ENCODE measurements at regions not wholly inside any gene's neighbourhood (a gene's known extent, or its start where the extent isn't known, plus 50 kb on each side); places are given as distances from the start of the nearest gene placed in this dataset.

GRCh38 chr18:10152475-10152874 is 238.7 kb downstream of the VAPA start:
- Histone ChIP-seq H3K9me3 (ENCODE audit: insufficient read depth, low read depth) (0 out of 2 replicates have a peak, but pooled peaks cover 6% of the 10 kb centered on the region), H4K20me1 (ENCODE audit: insufficient read depth) (no peaks in the 10 kb centered on the region), H3K4me1 (replicated peaks; ENCODE audit: insufficient read depth) (no peaks in the 10 kb centered on the region), H3K36me3 (ENCODE audit: low read depth) (no peaks in the 10 kb centered on the region), H2AFZ (no peak overlapping the region), H3K79me2 (ENCODE audit: low read depth) (no peaks in the 10 kb centered on the region), H3K4me2 (no peak overlapping the region), H3K27ac (no peak overlapping the region), H3K27me3 (ENCODE audit: insufficient read depth, low read depth) (no peaks in the 10 kb centered on the region), H3F3A (ENCODE audit: insufficient read depth, low read depth) (no peaks in the 10 kb centered on the region), H3K9me2 (ENCODE audit: insufficient read depth) (no peaks in the 10 kb centered on the region), H3K4me3 (no peak overlapping the region)
- POLR2A ChIA-PET (ENCODE audit: unreplicated experiment) = no interaction called here
- intact Hi-C loops (cut with micrococcal nuclease; ENCODE audit: unreplicated experiment) = no loop called here
- BruUV-seq (replicated peaks) = no TSS peak
- CTCF ChIA-PET = no interaction called here
- DNase-seq = no peak
- TF ChIP-seq EZH2 (IDR thresholded peaks at IDR 0.05; ENCODE audit: low read depth) = no peak

GRCh38 chr18:10153924-10154752 is 240.3 kb downstream of the VAPA start:
- BruUV-seq (replicated peaks) = no TSS peak
- ChIA-PET POLR2A (ENCODE audit: unreplicated experiment) (no interaction called here), CTCF (no interaction called here)
- TF ChIP-seq EZH2 (IDR thresholded peaks at IDR 0.05; ENCODE audit: low read depth) (no peak), CTCF (conservative IDR thresholded peaks at IDR 0.05) (no peak)
- Histone ChIP-seq H2AFZ (no peak overlapping the region), H3K4me3 (no peak overlapping the region), H3K9me2 (ENCODE audit: insufficient read depth) (no peaks in the 10 kb centered on the region), H3K4me2 (no peak overlapping the region), H3K4me1 (replicated peaks; ENCODE audit: insufficient read depth) (no peaks in the 10 kb centered on the region), H3F3A (ENCODE audit: insufficient read depth, low read depth) (no peaks in the 10 kb centered on the region), H3K36me3 (ENCODE audit: low read depth) (no peaks in the 10 kb centered on the region), H3K79me2 (ENCODE audit: low read depth) (no peaks in the 10 kb centered on the region), H3K27me3 (ENCODE audit: insufficient read depth, low read depth) (no peaks in the 10 kb centered on the region), H3K27ac (no peak overlapping the region), H3K9me3 (ENCODE audit: insufficient read depth, low read depth) (0 out of 2 replicates have a peak, but pooled peaks cover 6% of the 10 kb centered on the region), H4K20me1 (ENCODE audit: insufficient read depth) (no peaks in the 10 kb centered on the region)
- DNase-seq = no peak
- intact Hi-C loops (cut with micrococcal nuclease; ENCODE audit: unreplicated experiment) = no loop called here

GRCh38 chr18:10157706-10158105 is 243.9 kb downstream of the VAPA start:
- no peaks in the 10 kb centered on the region for H3F3A ChIP-seq (ENCODE audit: insufficient read depth, low read depth)
- H4K20me1 ChIP-seq (ENCODE audit: insufficient read depth) = no peaks in the 10 kb centered on the region
- no peak overlapping the region for H3K27ac ChIP-seq
- no peaks in the 10 kb centered on the region for H3K4me1 ChIP-seq (replicated peaks; ENCODE audit: insufficient read depth)
- no peaks in the 10 kb centered on the region for H3K9me2 ChIP-seq (ENCODE audit: insufficient read depth)
- TF ChIP-seq EZH2 (IDR thresholded peaks at IDR 0.05; ENCODE audit: low read depth) (no peak), CTCF (conservative IDR thresholded peaks at IDR 0.05) (no peak)
- intact Hi-C loops (cut with micrococcal nuclease; ENCODE audit: unreplicated experiment) = no loop called here
- H3K27me3 ChIP-seq (ENCODE audit: insufficient read depth, low read depth) = no peaks in the 10 kb centered on the region
- 0 out of 2 replicates have a peak, but pooled peaks cover 6% of the 10 kb centered on the region for H3K9me3 ChIP-seq (ENCODE audit: insufficient read depth, low read depth)
- no peak for DNase-seq
- no peak overlapping the region for H3K4me3 ChIP-seq
- POLR2A ChIA-PET (ENCODE audit: unreplicated experiment) = no interaction called here
- H2AFZ ChIP-seq = no peak overlapping the region
- CTCF ChIA-PET = no interaction called here
- H3K79me2 ChIP-seq (ENCODE audit: low read depth) = no peaks in the 10 kb centered on the region
- H3K4me2 ChIP-seq = no peak overlapping the region
- BruUV-seq (replicated peaks) = no TSS peak
- H3K36me3 ChIP-seq (ENCODE audit: low read depth) = no peaks in the 10 kb centered on the region
